ENCODE measurements at regions not wholly inside any gene's neighbourhood (a gene's known extent, or its start where the extent isn't known, plus 50 kb on each side); places are given as distances from the start of the nearest gene placed in this dataset.

DNA sequence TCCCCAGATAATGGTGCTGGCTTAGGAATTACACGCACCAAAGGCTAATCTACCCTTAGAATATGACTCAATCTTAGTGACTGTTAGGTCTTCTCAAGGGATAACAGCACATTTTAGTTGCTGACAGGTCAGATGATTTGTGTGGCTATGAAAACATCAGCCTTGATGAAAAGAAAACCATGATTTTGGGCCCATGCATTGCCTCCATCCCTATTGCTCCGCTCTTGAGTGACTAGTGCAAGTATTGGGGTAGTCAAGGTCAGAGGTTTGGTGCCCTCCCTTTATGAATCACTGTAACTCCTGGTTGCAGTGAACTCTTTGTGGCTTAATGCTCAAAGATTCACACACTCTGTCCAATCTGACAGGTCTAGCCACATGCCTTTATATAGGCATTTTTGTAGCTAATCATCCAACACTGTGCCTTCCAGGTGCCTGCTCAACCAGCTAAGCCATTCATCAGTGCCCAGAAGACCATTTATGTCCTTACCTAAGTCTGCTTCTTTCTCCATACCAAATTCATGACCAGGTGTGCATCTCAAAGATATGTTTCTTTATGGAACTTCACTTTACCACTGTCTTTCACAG, 251.6 kb downstream of the KCNJ2 start:
- Histone ChIP-seq H3K4me3 (ENCODE audit: insufficient read depth, low read length, poor library complexity, severe bottlenecking) (no peak overlapping the region), H3K9ac (ENCODE audit: low read length) (no peak overlapping the region), H3K9me2 (replicated peaks; ENCODE audit: insufficient read depth, low read length) (no peaks in the 10 kb centered on the region), H2AFZ (ENCODE audit: low read depth, low read length, severe bottlenecking) (no peak overlapping the region), H4K20me1 (ENCODE audit: low read depth, low read length) (no peaks in the 10 kb centered on the region), H3K27me3 (ENCODE audit: low read length) (no peaks in the 10 kb centered on the region), H3K79me2 (ENCODE audit: insufficient read depth, low read length) (no peaks in the 10 kb centered on the region), H3K27ac (ENCODE audit: low read depth, low read length) (no peak overlapping the region), H3K36me3 (ENCODE audit: low read length) (no peaks in the 10 kb centered on the region), H3F3A (ENCODE audit: insufficient read depth) (no peaks in the 10 kb centered on the region), H3K4me2 (ENCODE audit: low read depth, low read length, poor library complexity, severe bottlenecking) (no peak overlapping the region), H3K9me3 (ENCODE audit: insufficient read depth, low read length) (no peaks in the 10 kb centered on the region)
- TF ChIP-seq, protein P1, sequence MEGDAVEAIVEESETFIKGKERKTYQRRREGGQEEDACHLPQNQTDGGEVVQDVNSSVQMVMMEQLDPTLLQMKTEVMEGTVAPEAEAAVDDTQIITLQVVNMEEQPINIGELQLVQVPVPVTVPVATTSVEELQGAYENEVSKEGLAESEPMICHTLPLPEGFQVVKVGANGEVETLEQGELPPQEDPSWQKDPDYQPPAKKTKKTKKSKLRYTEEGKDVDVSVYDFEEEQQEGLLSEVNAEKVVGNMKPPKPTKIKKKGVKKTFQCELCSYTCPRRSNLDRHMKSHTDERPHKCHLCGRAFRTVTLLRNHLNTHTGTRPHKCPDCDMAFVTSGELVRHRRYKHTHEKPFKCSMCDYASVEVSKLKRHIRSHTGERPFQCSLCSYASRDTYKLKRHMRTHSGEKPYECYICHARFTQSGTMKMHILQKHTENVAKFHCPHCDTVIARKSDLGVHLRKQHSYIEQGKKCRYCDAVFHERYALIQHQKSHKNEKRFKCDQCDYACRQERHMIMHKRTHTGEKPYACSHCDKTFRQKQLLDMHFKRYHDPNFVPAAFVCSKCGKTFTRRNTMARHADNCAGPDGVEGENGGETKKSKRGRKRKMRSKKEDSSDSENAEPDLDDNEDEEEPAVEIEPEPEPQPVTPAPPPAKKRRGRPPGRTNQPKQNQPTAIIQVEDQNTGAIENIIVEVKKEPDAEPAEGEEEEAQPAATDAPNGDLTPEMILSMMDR (IDR thresholded peaks at IDR 0.05; ENCODE audit: insufficient read depth, low read length, poor library complexity, severe bottlenecking), result no peak
- no peak for TF ChIP-seq EZH2phosphoT487 (conservative IDR thresholded peaks at IDR 0.05; ENCODE audit: low read length)

DNA sequence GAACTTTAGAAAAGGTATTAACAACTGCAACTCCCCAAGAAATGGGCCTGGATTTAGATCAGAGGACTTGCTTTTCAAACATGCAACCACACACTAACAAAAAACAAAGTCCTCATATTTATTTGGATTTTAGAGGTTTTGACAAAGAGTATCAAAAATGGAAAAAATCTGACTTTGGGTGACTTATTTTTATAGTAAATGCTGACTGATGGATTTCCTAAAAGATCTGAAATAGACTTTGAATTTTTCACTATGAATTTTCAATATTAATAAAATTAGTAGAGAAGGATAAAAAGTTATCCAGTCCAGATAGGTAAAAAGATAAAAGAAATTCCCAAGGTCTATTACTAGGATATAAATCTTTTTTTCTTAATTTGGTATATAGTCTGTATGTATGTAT, 253.5 kb downstream of the KCNJ2 start:
- H3F3A ChIP-seq (ENCODE audit: insufficient read depth), result no peaks in the 10 kb centered on the region
- H3K9ac ChIP-seq (ENCODE audit: low read length), result no peak overlapping the region
- H2AFZ ChIP-seq (ENCODE audit: low read depth, low read length, severe bottlenecking), result no peak overlapping the region
- H3K4me2 ChIP-seq (ENCODE audit: low read depth, low read length, poor library complexity, severe bottlenecking), result no peak overlapping the region
- no peaks in the 10 kb centered on the region for H3K9me2 ChIP-seq (replicated peaks; ENCODE audit: insufficient read depth, low read length)
- H4K20me1 ChIP-seq (ENCODE audit: low read depth, low read length), result no peaks in the 10 kb centered on the region
- no peaks in the 10 kb centered on the region for H3K36me3 ChIP-seq (ENCODE audit: low read length)
- H3K4me3 ChIP-seq (ENCODE audit: insufficient read depth, low read length, poor library complexity, severe bottlenecking), result no peak overlapping the region
- H3K79me2 ChIP-seq (ENCODE audit: insufficient read depth, low read length), result no peaks in the 10 kb centered on the region
- H3K9me3 ChIP-seq (ENCODE audit: insufficient read depth, low read length), result no peaks in the 10 kb centered on the region
- no peak overlapping the region for H3K27ac ChIP-seq (ENCODE audit: low read depth, low read length)
- no peak for TF ChIP-seq EZH2phosphoT487 (conservative IDR thresholded peaks at IDR 0.05; ENCODE audit: low read length)
- TF ChIP-seq, protein P1 (IDR thresholded peaks at IDR 0.05; ENCODE audit: insufficient read depth, low read length, poor library complexity, severe bottlenecking), result no peak
- H3K27me3 ChIP-seq (ENCODE audit: low read length), result no peaks in the 10 kb centered on the region

DNA sequence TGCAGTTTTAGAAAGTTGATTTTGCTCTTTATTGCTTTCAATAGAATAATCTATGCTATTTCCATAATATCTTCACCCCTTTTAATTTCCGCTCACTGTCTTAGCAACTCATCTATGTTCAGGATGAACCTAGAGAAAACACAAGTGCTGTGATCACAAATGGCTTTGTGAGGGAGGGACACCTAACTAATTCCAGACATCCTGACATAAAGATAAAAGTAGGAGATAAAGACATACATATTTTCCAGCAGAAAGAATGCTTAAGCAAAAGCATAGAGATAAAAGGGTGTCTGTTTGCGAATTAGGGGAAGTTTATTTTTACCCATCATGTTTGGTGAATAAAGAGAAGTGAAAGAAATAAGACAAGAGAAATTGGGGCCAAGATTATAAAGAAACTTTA, 254.2 kb downstream of the KCNJ2 start:
- Histone ChIP-seq H3K9ac (ENCODE audit: low read length) (no peak overlapping the region), H3K4me2 (ENCODE audit: low read depth, low read length, poor library complexity, severe bottlenecking) (no peak overlapping the region), H3K36me3 (ENCODE audit: low read length) (no peaks in the 10 kb centered on the region), H4K20me1 (ENCODE audit: low read depth, low read length) (no peaks in the 10 kb centered on the region), H3K4me3 (ENCODE audit: insufficient read depth, low read length, poor library complexity, severe bottlenecking) (no peak overlapping the region), H3K27me3 (ENCODE audit: low read length) (no peaks in the 10 kb centered on the region), H3F3A (ENCODE audit: insufficient read depth) (no peaks in the 10 kb centered on the region), H3K27ac (ENCODE audit: low read depth, low read length) (no peak overlapping the region), H3K79me2 (ENCODE audit: insufficient read depth, low read length) (no peaks in the 10 kb centered on the region), H2AFZ (ENCODE audit: low read depth, low read length, severe bottlenecking) (no peak overlapping the region), H3K9me3 (ENCODE audit: insufficient read depth, low read length) (no peaks in the 10 kb centered on the region), H3K9me2 (replicated peaks; ENCODE audit: insufficient read depth, low read length) (no peaks in the 10 kb centered on the region)
- TF ChIP-seq, protein P1 (IDR thresholded peaks at IDR 0.05; ENCODE audit: insufficient read depth, low read length, poor library complexity, severe bottlenecking), result no peak
- no peak for TF ChIP-seq EZH2phosphoT487 (conservative IDR thresholded peaks at IDR 0.05; ENCODE audit: low read length)
